Esophagus mucosa (tissue), 1 donor: ENCODE measurements at regions not wholly inside any gene's neighbourhood (a gene's known extent, or its start where the extent isn't known, plus 50 kb on each side); places are given as distances from the start of the nearest gene placed in this dataset.

Experiments
- ATAC-seq: fragments of 200-7000 bp; cut with Tn5 transposase; one replicate; pipeline ENCODE4 v1.9.1; 2020
- donor health status: DM: yes; HTN: yes; CAD: no.

DNA sequence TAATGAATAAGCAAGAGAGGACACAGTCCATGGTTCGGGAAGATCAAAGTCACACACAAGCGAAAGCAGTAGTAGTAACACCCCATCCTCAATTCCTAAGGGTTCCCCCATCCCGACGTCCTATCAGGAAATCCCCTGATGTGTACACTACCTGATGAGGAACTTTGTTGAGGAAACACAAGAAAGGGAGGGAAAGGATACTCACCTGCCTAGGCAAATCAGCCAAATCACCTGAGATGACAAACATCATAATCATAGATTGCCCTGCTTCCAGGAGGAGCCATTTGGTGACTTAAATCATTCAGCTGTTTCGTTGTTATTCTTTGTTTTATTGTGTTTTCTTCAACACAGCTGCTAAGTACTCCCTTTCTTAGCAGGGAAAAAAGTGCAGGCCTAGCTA lies 55.5 kb upstream of the SPOPL start:
- no peak for ATAC-seq

DNA sequence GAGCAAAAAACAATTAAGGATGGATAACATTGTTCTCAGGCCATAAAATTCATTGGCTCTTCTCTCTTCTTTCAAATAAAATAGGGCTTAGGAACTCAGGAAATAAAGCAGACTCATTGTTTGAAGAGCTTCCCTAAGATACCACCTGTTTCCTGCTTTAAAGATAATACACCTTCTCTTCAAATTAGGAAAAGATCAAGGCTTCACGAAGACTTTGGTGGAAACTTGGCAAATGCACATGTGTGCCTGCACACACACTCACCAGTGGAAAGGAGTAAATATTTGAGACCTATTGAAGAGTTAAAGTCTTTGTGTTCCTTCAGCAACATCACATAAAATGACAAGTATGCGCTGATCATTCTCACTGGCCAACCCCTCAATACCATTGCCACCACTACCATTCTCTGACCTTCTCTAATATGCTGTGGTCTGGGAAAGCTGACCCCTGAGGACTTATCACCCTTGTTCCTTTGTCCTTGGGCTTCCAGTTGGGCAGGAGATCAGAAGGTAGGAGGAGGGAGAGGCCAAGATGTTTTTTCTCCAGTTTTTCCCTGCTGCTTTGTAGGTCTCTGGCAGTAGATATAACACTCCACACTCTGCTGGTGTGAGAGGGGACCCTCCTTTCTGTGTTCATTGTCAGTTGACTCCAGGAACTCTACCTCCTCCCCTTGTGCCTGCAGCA lies 53.5 kb upstream of the SPOPL start:
- ATAC-seq, result no peak
